Renal cortex interstitium (tissue), 11 donors: ENCODE measurements at regions not wholly inside any gene's neighbourhood (a gene's known extent, or its start where the extent isn't known, plus 50 kb on each side); places are given as distances from the start of the nearest gene placed in this dataset.
A peak's percentile ranks its signal among the peaks of the same experiment; 100 is the strongest.

Experiments
- DNase-seq, 11 donors: peaks; one replicate each; pipeline ENCODE4 v3.0.0-alpha.2; 2013; ENCODE audit warnings: low read depth in 9 of 11, low spot score in 4 of 11; ENCODE audit errors: extremely low read depth in 1 of 11

- DNase-seq, result no peak
Observed at GRCh38 chr6:11929241-11929835, 82.8 kb upstream of the HIVEP1 start.

GRCh38 chr6:11926594-11927407 lies 85.3 kb upstream of the HIVEP1 start:
- no peak for DNase-seq

DNA sequence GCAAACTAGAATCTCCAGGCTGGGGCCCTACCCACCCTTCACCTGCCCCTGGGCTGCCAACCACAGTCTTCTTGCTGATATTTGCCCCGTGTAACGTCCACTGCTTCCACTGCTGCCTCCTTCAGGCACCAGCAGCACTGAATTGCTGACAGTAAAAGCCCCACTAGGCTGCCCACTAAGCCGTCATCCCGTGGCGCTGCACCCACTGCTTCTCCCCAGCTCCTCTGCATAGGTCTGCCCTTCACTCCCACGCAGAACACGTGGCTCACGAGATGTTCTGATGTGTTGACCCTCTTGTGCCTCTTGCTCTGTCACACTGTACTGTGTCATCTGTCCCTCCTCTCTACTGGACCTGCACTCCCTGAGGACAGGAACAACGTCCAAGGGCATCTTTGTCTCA lies 86.3 kb upstream of the HIVEP1 start:
- DNase-seq, result no peak

DNA sequence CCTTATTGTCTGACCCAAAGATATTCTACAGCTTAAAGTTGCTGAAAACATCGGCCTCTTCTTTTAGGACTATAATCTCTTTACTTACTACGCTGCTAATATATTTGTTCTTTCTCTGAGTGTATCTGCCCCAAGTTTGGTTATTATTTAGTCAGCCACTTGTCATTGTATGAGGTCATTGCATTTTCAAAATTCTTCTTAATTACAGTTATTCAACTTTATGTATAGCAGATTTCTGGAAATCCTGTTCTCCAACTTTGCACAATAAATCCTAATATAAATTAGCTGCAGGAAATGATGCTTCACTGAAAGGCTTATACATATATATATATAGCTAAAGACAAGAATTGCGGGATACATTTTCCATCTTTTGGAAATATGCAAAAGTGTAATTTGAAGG lies 88.5 kb upstream of the HIVEP1 start:
- no peak for DNase-seq

GRCh38 chr6:11922901-11923300 lies 89.2 kb upstream of the HIVEP1 start:
- no peak for DNase-seq

DNA sequence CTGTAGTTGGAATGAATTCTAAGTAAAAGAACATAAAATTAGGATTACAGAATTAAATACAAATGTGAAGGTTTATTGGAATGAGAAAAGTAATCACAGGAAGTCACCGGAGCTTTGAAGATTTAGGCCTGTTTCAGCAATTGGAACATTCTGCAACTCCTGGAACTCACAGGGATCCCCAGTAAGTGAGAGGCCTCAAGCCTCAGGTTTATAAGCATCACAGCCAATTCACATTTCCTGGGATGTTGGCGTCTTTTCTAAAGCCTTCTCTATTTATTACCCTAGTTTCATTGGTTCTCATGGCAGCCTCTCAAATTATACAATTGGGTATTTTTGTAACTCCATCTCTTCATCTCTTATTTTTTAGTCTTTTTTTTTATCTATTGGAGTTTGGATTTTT lies 90.4 kb upstream of the HIVEP1 start:
- DNase-seq, result no peak

- DNase-seq, result no peak
Observed at GRCh38 chr6:11921017-11921438, 91.1 kb upstream of the HIVEP1 start.

GRCh38 chr6:11920566-11920965 lies 91.5 kb upstream of the HIVEP1 start:
- no peak for DNase-seq

DNA sequence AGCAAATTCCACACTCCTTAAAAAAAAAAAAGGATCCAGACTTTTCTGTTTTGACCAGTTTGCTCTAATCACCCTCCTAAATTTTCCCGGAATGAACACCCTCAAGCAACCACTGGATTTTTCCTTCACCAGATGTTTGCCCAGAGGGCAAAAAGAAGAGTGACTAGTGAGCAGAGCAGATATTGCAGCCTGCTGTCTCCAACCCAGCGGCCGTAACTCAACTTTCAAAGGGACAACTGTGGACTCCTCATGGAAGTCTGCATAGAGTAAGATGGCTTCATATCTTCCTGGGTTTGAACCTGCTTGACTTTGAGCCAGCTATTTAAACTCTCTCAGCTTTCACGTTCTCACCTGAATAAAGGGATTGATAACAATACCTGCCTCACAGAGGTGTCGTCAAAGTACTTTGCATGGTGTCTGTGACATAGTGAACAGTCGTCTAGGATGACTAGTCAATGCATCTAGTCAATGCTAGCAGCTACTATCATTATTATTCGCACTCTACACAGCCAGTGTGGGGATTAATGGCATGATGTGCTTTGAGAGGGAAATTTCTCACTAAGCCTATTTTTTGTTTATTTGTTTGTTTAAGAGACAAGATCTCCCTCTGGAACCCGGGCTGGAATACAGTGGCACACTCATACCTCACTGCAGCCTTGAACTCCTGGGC lies 92.2 kb upstream of the HIVEP1 start:
- DNase-seq, result no peak

GRCh38 chr6:11918739-11919605 lies 93.1 kb upstream of the HIVEP1 start:
- peak in 2 of 11 donors; percentile 45 to 62 for DNase-seq

GRCh38 chr6:11917951-11918738 lies 94.0 kb upstream of the HIVEP1 start:
- peak in 6 of 11 donors; percentile 22 to 68 (median 42) for DNase-seq

DNA sequence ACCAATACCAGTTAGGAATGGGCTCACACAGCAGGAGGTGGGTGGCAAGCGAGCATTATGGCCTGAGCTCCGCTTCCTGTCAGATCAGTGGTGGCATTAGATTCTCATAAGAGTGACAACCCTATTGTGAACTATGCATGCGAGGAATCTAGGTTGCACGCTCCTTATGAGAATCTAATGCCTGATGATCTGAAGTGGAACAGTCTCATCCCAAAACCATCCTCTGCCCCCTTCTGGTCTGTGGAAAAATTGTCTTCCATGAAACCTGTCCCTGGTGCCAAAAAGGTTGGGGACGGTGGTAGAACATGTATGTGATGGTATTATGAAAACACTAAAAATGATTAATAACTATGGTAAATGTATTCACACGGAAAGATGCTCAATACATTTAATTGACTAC lies 99.7 kb upstream of the HIVEP1 start:
- no peak for DNase-seq

DNA sequence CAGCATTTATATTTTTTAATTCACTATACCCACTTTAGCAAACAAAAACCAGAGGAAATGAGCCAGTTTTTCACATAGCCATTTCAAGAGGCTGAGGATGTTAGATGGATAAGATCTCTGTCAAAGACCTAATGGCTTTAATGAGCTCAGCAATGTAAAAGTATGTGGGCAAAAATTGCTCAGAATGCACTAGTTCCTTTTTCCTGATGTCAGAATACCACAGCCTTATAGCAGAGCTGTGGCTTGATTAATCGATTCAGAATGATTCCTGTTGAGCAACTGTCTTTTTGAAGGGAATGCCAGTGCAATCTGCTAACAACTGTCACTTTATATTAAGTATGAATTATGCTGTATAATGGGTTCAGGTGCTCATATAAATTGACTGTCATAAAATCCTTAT lies 100.6 kb upstream of the HIVEP1 start:
- DNase-seq, result no peak

DNA sequence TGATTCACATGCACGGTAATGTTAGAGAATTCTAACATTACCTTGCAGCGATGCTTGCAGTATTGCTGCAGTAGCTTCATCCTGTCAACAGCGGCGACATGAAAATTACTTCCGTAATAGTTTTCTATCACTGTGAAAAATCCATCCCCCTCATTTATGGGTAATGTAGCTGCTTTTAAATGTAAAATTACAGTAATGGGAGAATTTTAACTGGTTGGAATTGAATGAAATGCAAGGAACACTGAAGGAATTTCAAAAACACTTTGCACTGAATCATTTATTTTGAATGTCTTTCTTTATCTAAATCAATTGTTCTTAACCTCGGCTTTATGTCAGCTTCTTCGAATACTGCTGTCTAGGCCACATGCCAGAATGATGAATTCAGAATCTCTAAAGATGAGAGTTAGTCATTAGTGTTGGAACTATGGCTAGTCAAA lies 102.4 kb upstream of the HIVEP1 start:
- DNase-seq, result no peak

DNA sequence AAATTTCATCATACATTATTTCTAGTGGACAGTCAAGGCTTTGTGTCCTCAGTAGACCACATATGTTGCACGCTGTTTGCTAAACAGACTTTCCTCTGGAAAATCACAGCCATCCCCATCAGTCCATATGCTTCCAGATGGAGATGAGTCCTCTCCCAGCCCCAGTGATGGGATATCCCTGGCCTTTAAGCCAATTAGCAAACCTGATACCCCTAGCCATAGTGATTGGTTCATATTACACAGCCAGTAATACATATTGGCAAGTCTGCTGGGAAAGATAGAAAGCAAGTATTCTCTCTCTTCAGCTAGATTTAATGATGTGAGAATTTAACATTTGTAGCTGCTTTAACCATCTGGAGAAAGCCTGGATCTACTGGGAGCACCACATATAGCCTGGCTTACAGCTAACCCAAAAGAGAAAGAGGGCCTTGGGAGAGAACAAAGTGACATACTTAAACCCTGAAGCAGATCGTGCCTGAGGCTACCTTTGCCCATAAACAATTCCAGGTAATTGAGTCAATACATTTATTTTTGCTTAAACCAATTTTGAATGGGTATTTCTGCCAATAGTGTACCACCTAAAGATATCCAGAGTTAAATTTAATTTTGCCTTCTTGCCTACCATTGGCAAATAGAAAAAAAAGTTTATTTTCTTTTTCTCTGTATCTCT lies 103.5 kb upstream of the HIVEP1 start:
- no peak for DNase-seq

- DNase-seq, result no peak
Observed at GRCh38 chr6:11903645-11904044, 108.5 kb upstream of the HIVEP1 start.

- no peak for DNase-seq
Observed at GRCh38 chr6:11902527-11902926, 109.6 kb upstream of the HIVEP1 start.
